Stimulated activated CD4-positive, alpha-beta T cell treated with anti-CD3 and anti-CD28 coated beads, TNF-alpha, amount 100 ng/mL, for 1 hour (primary cell): ENCODE measurements at regions not wholly inside any gene's neighbourhood (a gene's known extent, or its start where the extent isn't known, plus 50 kb on each side); places are given as distances from the start of the nearest gene placed in this dataset.

ENCODE experiments used
- DNase-seq, 3 donors: peaks; one replicate each; pipeline ENCODE4 v3.0.0-alpha.2; 2020; ENCODE audit warnings: low read depth in 3 of 3, low spot score in 1 of 3

DNA sequence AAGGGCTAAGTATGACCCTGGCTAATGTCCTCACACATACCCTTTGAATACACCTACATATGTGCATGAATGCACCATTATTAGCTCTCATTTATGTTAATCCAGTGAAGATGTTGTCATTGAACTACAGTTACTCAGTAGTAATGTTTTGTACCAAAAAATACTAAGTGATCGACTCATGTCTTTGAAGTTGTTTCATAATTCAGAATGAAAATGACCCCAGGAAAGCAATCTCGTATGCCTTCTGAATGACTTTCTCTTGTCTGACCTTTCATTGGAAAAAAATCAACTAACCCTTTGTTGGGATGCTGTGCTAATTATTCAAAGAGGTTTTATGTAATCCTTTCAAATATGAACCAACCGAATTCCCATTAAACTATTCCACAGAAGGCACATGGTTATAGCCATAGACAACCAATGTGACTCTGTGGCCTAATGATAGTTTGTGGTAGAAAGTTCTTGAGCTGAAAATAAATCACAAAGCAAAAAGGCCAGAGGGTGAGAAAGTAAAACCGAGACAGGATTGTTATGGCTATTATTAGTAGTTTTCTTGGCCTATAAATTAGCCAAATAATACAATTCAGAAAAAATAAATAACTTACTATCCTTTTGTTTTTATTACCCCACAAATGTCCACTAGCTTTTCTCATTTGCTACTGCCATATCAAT lies 86.8 kb upstream of the STARD13 start:
- no peak for DNase-seq

DNA sequence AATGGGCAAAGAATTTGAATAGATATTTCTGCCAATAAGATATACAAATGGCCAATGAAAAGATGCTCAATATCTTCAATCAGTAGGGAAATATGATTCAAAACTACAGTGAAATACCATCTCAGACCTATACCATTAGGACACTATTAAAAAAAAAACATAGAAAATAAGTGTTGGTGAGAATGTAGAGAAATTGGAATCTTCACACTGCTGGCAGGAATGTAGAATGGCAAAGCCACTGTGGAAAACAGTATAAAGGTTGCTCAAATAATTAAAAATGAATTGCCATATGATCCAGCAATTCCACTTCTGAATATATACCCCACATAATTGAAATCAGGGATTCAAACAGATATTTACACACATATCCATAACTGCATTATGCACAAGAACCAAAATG lies 88.1 kb upstream of the STARD13 start:
- no peak for DNase-seq

GRCh38 chr13:33375421-33375820 lies 89.9 kb upstream of the STARD13 start:
- DNase-seq, result no peak

GRCh38 chr13:33376212-33376611 lies 90.7 kb upstream of the STARD13 start:
- no peak for DNase-seq

GRCh38 chr13:33377411-33377810 lies 91.9 kb upstream of the STARD13 start:
- DNase-seq, result no peak

DNA sequence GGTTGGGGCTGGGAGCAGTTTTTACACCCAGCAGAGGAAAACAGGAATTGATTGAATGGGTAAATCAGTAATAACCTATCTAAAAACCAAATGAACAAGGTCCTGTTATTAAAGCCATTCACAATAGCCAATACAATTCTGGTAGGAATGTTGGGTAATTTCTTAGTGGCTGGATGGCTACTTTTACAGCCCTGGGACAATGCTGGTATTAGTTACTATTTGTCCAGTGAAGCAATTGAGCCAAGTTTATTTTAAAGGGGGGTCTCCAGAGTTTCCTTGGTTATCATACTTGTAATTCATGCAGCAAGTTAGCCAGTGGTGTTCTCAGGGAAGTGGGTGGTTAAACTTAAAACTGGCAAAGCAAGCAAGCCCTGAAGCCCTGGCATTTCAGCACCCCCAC lies 92.3 kb upstream of the STARD13 start:
- DNase-seq, result no peak

DNA sequence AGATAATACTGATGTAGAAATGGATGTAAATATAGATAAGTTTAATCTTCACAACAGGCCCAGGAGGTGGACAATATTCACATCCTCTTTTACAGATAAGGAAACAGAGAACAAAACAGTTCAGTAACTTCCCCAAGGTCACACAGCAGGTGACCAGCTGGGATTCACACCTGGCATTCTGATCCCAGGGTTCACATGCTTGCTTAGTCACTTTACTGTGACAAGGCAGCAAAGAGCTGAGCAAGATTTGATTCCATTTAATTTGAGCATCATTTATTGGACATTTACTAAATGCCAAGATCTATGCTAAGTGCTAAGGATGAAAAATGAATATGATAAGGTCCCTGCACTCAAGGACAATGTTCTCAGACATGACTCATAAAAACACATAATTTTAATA lies 94.1 kb upstream of the STARD13 start:
- DNase-seq, result no peak

DNA sequence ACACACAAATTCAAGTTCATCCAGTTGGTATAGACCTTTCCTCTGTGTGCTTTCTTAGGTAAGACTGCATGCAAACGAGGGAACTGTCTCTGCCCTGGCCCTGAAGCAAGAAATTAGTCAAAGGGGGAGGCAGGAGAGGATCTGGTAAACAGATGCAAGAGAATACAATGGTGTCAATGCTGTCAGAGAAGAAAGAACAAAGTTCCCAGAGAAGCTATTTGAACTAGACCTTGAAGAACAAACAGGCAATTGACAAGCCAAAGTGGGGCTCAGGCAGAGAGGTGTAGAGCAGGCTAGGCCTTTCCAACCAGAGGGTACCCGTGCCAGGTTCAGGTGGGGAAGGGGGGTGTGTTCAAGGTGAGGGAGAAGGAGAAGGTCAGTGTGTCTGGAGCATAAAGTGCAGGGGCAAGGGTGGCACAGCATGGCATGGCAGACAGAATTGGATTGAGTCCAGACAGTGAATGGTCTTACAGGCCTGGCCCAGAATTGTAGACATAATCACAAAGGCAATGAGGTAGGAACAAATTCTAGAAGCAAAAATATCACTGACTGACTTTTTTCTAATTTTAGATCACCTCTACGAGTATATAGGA lies 95.0 kb upstream of the STARD13 start:
- DNase-seq, result no peak

GRCh38 chr13:33381180-33381579 lies 95.6 kb upstream of the STARD13 start:
- no peak for DNase-seq

DNA sequence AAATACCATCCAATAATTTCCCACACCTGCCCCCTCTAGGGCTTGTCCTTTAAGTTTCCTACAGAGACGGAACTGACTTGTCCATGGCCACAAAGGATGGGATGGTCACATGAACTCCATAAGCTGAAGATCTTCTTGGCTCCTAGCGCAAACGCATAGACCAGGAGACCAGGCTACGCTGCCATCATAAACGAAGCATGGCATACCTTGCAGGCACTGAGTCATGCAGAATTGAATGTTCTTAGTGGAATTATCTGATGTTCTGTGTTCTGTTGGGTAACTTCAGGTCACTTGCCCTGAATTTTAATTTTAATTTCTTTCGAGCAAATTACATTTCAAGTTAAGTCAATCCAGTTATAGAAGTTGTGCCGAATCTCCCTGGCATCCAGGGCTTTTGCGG lies 96.4 kb upstream of the STARD13 start:
- no peak for DNase-seq

DNA sequence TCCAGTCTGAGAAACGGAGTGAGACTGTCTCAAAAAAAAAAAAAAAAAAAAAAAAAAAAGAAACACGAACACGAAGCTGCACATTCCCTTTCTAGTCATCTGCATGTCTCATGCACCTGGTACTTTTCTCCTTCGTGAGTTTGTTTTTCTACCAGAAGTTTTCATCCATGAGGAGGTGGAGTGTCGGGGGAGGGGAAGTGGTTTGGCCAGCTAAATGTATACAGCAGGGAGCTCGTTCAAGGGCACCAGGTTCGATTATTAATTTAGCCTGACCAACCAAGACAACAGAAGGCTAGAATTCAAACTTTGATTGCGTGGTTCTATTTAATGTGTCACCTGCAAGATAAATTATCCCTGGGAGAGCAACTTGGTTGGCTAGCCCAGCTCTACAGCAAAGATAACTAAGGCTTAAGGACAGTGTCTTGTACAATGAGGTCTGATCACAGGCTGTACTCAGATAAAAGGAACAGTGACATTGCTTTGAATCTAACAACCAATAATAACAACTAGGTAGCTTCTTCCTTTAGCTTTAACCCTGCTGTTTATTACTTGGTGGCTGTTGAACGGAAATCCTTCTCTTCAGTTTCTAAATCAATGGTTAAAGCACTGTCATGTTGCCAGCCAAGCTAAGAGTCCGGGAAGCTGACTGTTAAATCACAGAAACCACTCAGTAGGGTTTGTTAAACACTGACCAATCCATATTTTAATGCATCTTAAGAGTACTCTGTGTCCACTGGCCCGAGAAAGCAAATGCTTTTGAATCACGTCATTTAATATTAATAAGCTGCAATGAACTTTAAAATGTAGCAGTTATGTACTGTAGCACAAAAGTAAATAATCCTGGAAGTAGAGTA lies 98.4 kb upstream of the STARD13 start:
- DNase-seq, result no peak

DNA sequence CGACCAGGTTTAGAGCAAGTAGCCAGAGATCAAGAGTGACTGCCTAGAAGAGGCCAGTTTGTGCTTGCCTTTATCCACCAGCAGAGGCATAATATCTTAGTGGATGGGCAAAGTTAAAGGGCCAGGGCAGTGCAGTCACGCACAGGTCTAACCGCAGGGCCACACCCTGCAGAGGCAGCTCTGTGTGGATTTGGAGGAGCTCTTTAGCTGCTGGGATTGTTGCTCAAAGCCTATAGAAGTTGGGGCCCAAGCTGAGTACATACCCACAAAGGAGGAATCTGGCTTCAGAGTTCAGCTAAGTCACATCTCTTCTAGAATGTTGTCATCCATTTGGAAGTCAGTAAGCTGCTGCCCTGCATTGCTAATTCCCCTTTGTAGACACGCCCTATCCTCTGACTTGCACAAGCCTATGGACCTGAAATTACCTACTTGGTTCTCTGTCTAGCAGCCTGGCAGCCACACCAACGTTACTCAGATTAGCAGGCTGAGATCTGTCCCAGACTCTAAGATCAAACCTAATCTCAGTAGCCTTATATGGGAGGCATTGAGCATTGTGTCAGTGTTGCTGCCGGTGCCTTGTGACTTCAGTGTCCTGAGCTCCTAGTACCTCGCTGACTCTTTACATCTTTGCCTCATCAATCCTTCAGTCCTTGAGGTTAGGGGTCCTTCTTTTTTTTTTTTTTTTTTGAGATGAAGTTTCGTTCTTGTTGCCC lies 102.9 kb upstream of the STARD13 start:
- DNase-seq, result no peak

GRCh38 chr13:33392794-33393405 lies 107.3 kb upstream of the STARD13 start:
- no peak for DNase-seq

- no peak for DNase-seq
Observed at GRCh38 chr13:33394294-33394932, 108.9 kb upstream of the STARD13 start.

DNA sequence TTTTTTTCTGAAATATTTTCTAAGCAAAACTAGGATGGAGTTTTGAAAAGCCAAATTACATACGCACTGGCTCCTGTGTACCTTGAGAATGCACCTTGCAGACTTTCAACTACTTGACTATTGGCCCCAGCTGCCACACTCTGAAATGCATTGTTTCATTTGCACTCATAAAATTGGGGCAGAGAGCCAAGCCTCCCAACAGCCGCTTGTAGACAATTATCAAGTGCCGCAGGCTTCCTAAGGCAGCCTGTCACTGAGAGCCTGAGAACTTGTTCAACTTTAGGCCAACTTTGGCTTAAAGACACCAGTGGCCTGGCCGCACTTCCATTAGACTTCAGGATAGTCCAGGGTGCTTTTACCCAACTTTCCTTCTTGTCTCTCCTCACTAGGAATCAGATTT lies 115.7 kb upstream of the STARD13 start:
- no peak for DNase-seq

- no peak for DNase-seq
Observed at GRCh38 chr13:33402975-33403374, 117.4 kb upstream of the STARD13 start.

DNA sequence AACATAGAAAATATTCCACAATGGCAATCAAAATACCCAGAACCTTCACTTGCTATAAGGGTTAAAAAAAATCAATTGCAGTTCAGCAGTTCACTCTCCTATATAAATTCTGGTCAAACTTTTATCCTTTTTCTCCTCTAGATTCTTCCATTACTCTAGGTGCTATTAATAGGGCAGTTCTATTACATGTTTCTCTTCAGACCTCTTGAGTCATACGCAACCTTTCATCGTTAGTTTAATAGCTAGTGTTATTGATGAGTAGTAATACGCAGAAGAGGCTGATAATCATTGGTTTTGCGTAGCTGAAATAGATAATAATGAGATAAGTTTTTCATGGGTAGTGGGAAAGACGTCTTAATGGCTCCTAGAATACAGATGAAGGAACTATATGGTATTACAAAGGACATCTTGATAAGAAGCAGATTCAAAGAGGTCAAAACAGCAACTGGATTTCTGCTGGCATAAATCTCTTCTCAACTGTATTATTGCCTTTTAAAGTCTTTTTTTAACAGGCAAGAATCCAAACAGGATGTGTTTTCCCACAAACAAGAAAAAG lies 118.3 kb upstream of the STARD13 start:
- no peak for DNase-seq

- DNase-seq, result no peak
Observed at GRCh38 chr13:33405371-33405770, 119.8 kb upstream of the STARD13 start.

- DNase-seq, result no peak
Observed at GRCh38 chr13:33409673-33410510, 124.3 kb upstream of the STARD13 start.

GRCh38 chr13:33410619-33411018 lies 125.1 kb upstream of the STARD13 start:
- DNase-seq, result no peak
